ENCODE measurements at regions not wholly inside any gene's neighbourhood (a gene's known extent, or its start where the extent isn't known, plus 50 kb on each side); places are given as distances from the start of the nearest gene placed in this dataset.

DNA sequence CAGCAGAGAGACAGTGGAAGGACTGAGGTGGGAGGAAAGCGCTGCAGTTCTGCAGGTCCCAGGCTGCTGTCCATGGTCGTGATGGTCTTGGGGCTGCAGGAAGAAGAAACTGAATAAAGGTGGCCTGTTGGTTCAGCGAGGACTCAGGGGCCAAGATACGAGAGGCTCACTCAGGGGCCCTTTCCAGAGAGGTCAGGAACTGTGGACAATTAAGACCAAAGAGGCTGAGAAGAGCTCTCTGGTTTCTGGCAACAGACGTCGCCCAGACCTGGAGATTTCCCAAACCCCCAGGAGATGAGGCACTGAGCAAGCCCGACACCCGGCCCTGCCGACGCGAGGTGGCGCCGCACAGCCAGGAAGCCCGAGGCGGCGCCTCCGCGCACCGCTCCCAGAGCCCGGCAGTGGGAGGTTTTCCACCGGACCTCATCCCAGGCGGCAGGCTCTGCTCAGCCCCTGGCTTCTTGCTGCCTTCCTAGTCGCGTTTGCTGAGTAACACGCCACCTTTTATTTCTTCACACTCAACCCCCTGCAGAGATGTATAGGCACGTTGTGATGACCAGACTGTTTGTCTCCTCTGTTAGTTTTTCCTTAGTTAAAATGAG lies 56.4 kb upstream of the ARRDC4 start (continued):
- TF ChIP-seq GZF1 (CRISPR knock-in tag; IDR thresholded peaks at IDR 0.05) (no peak), NCOA2 (CRISPR knock-in tag; IDR thresholded peaks at IDR 0.05) (no peak), PAX8 (CRISPR knock-in tag; IDR thresholded peaks at IDR 0.05; ENCODE audit: borderline replicate concordance) (no peak), HNRNPH1 (optimal IDR thresholded peaks at IDR 0.05; ENCODE audit: low read depth, low read length) (no peak), ZNF24 (IDR thresholded peaks at IDR 0.05) (no peak), CCAR2 (optimal IDR thresholded peaks at IDR 0.05; ENCODE audit: low read depth, low read length) (no peak), HMGXB4 (CRISPR knock-in tag; IDR thresholded peaks at IDR 0.05; ENCODE audit: borderline replicate concordance in 1 of 2, low read depth in 1 of 2) (peak; percentile 55 to 61; a peak in 1 of 4 replicates), AGO1 (IDR thresholded peaks at IDR 0.05; ENCODE audit: low read depth, low read length, poor library complexity, severe bottlenecking) (no peak), HMG20B (CRISPR knock-in tag; conservative IDR thresholded peaks at IDR 0.05) (no peak), HNRNPL (IDR thresholded peaks at IDR 0.05; ENCODE audit: low read depth, low read length) (no peak), ZNF230 (CRISPR knock-in tag; IDR thresholded peaks at IDR 0.05) (no peak), NBN (conservative IDR thresholded peaks at IDR 0.05) (no peak), ZNF773 (CRISPR knock-in tag; IDR thresholded peaks at IDR 0.05; ENCODE audit: borderline replicate concordance) (no peak), ZNF441 (CRISPR knock-in tag; IDR thresholded peaks at IDR 0.05; ENCODE audit: borderline replicate concordance) (0 out of 2 replicates have a peak, but pooled peaks have one; percentile 28), ZNF530 (CRISPR knock-in tag; IDR thresholded peaks at IDR 0.05; ENCODE audit: low read depth) (no peak)
- TF ChIP-seq, protein P1, sequence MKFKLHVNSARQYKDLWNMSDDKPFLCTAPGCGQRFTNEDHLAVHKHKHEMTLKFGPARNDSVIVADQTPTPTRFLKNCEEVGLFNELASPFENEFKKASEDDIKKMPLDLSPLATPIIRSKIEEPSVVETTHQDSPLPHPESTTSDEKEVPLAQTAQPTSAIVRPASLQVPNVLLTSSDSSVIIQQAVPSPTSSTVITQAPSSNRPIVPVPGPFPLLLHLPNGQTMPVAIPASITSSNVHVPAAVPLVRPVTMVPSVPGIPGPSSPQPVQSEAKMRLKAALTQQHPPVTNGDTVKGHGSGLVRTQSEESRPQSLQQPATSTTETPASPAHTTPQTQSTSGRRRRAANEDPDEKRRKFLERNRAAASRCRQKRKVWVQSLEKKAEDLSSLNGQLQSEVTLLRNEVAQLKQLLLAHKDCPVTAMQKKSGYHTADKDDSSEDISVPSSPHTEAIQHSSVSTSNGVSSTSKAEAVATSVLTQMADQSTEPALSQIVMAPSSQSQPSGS (CRISPR knock-in tag; IDR thresholded peaks at IDR 0.05) = no peak

Data from HepG2 (cell line).